ENCODE measurements at regions not wholly inside any gene's neighbourhood (a gene's known extent, or its start where the extent isn't known, plus 50 kb on each side); places are given as distances from the start of the nearest gene placed in this dataset.

- no peaks in the 10 kb centered on the region for H3K36me3 Mint-ChIP-seq (ENCODE audit: low read depth)
- no peaks in the 10 kb centered on the region for H3K27me3 Mint-ChIP-seq
- H3K4me1 Mint-ChIP-seq: no peaks in the 10 kb centered on the region
- CTCF ChIA-PET: no interaction called here
- H3K9me3 Mint-ChIP-seq: peaks cover 2% of the 10 kb centered on the region
- POLR2A ChIA-PET: no interaction called here
- no peak for DNase-seq
- no peak overlapping the region for H3K4me3 Mint-ChIP-seq
- no peak overlapping the region for H3K27ac Mint-ChIP-seq
Measured at GRCh38 chr17:70555723-70556122, 386.4 kb downstream of the KCNJ2 start.

GRCh38 chr17:70558821-70559220 lies 389.5 kb downstream of the KCNJ2 start:
- POLR2A ChIA-PET: no interaction called here
- Mint-ChIP-seq H3K36me3 (ENCODE audit: low read depth) (no peaks in the 10 kb centered on the region), H3K9me3 (no peaks in the 10 kb centered on the region), H3K27ac (no peak overlapping the region), H3K27me3 (no peaks in the 10 kb centered on the region), H3K4me1 (no peaks in the 10 kb centered on the region), H3K4me3 (no peak overlapping the region)
- CTCF ChIA-PET: no interaction called here
- no peak for DNase-seq

GRCh38 chr17:70560471-70560870 lies 391.1 kb downstream of the KCNJ2 start:
- Mint-ChIP-seq H3K4me1 (no peaks in the 10 kb centered on the region), H3K27me3 (no peaks in the 10 kb centered on the region), H3K9me3 (no peaks in the 10 kb centered on the region), H3K27ac (no peak overlapping the region), H3K4me3 (no peak overlapping the region), H3K36me3 (ENCODE audit: low read depth) (no peaks in the 10 kb centered on the region)
- DNase-seq: no peak
- ChIA-PET CTCF (no interaction called here), POLR2A (interaction anchor here (0.6 kb wide), 1 partner anchor 993 kb away, joined by 3 read pairs; no protein-coding TSS in a partner anchor)

- ChIA-PET POLR2A (no interaction called here), CTCF (no interaction called here)
- H3K36me3 Mint-ChIP-seq (ENCODE audit: low read depth): no peaks in the 10 kb centered on the region
- H3K27me3 Mint-ChIP-seq: no peaks in the 10 kb centered on the region
- no peaks in the 10 kb centered on the region for H3K4me1 Mint-ChIP-seq
- no peak for DNase-seq
- H3K27ac Mint-ChIP-seq: no peak overlapping the region
- no peaks in the 10 kb centered on the region for H3K9me3 Mint-ChIP-seq
- H3K4me3 Mint-ChIP-seq: no peak overlapping the region
Measured at GRCh38 chr17:70562137-70562536, 392.8 kb downstream of the KCNJ2 start.

GRCh38 chr17:70563281-70563820 lies 394.0 kb downstream of the KCNJ2 start:
- CTCF ChIA-PET: no interaction called here
- no peaks in the 10 kb centered on the region for H3K4me1 Mint-ChIP-seq
- H3K27me3 Mint-ChIP-seq: no peaks in the 10 kb centered on the region
- H3K36me3 Mint-ChIP-seq (ENCODE audit: low read depth): no peaks in the 10 kb centered on the region
- DNase-seq: no peak
- POLR2A ChIA-PET: no interaction called here
- H3K27ac Mint-ChIP-seq: no peak overlapping the region
- no peaks in the 10 kb centered on the region for H3K9me3 Mint-ChIP-seq
- H3K4me3 Mint-ChIP-seq: no peak overlapping the region

GRCh38 chr17:70564006-70564620 lies 394.8 kb downstream of the KCNJ2 start:
- ChIA-PET CTCF (no interaction called here), POLR2A (no interaction called here)
- H3K27me3 Mint-ChIP-seq: no peaks in the 10 kb centered on the region
- H3K27ac Mint-ChIP-seq: no peak overlapping the region
- no peaks in the 10 kb centered on the region for H3K9me3 Mint-ChIP-seq
- H3K4me1 Mint-ChIP-seq: no peaks in the 10 kb centered on the region
- no peaks in the 10 kb centered on the region for H3K36me3 Mint-ChIP-seq (ENCODE audit: low read depth)
- DNase-seq: no peak
- H3K4me3 Mint-ChIP-seq: no peak overlapping the region

- no peak overlapping the region for H3K4me3 Mint-ChIP-seq
- no peak overlapping the region for H3K27ac Mint-ChIP-seq
- DNase-seq: no peak
- no peaks in the 10 kb centered on the region for H3K36me3 Mint-ChIP-seq (ENCODE audit: low read depth)
- ChIA-PET POLR2A (no interaction called here), CTCF (no interaction called here)
- no peaks in the 10 kb centered on the region for H3K27me3 Mint-ChIP-seq
- no peaks in the 10 kb centered on the region for H3K4me1 Mint-ChIP-seq
- H3K9me3 Mint-ChIP-seq: no peaks in the 10 kb centered on the region
Measured at GRCh38 chr17:70569128-70569527, 399.8 kb downstream of the KCNJ2 start.

- CTCF ChIA-PET: no interaction called here
- no peaks in the 10 kb centered on the region for H3K9me3 Mint-ChIP-seq
- no peaks in the 10 kb centered on the region for H3K27me3 Mint-ChIP-seq
- no peak overlapping the region for H3K4me3 Mint-ChIP-seq
- no peaks in the 10 kb centered on the region for H3K4me1 Mint-ChIP-seq
- no peaks in the 10 kb centered on the region for H3K36me3 Mint-ChIP-seq (ENCODE audit: low read depth)
- POLR2A ChIA-PET: no interaction called here
- no peak for DNase-seq
- no peak overlapping the region for H3K27ac Mint-ChIP-seq
Measured at GRCh38 chr17:70577456-70577855, 408.1 kb downstream of the KCNJ2 start.

GRCh38 chr17:70581459-70581858 lies 412.1 kb downstream of the KCNJ2 start:
- H3K27ac Mint-ChIP-seq: no peak overlapping the region
- ChIA-PET CTCF (no interaction called here), POLR2A (no interaction called here)
- no peak overlapping the region for H3K4me3 Mint-ChIP-seq
- DNase-seq: no peak
- H3K9me3 Mint-ChIP-seq: no peaks in the 10 kb centered on the region
- H3K36me3 Mint-ChIP-seq (ENCODE audit: low read depth): no peaks in the 10 kb centered on the region
- H3K27me3 Mint-ChIP-seq: no peaks in the 10 kb centered on the region
- H3K4me1 Mint-ChIP-seq: no peaks in the 10 kb centered on the region

GRCh38 chr17:70582777-70583176 lies 413.4 kb downstream of the KCNJ2 start:
- POLR2A ChIA-PET: no interaction called here
- H3K27me3 Mint-ChIP-seq: no peaks in the 10 kb centered on the region

GRCh38 chr17:70584255-70584654 lies 414.9 kb downstream of the KCNJ2 start:
- Mint-ChIP-seq H3K4me1 (no peaks in the 10 kb centered on the region), H3K36me3 (ENCODE audit: low read depth) (no peaks in the 10 kb centered on the region), H3K27me3 (no peaks in the 10 kb centered on the region), H3K9me3 (no peaks in the 10 kb centered on the region), H3K27ac (no peak overlapping the region), H3K4me3 (no peak overlapping the region)
- POLR2A ChIA-PET: no interaction called here
- CTCF ChIA-PET: no interaction called here
- no peak for DNase-seq

More at GRCh38 chr17:70582777-70583176, 413.4 kb downstream of the KCNJ2 start:
- Mint-ChIP-seq H3K27ac (no peak overlapping the region), H3K9me3 (no peaks in the 10 kb centered on the region), H3K4me3 (no peak overlapping the region), H3K4me1 (no peaks in the 10 kb centered on the region), H3K36me3 (ENCODE audit: low read depth) (no peaks in the 10 kb centered on the region)
- CTCF ChIA-PET: no interaction called here
- no peak for DNase-seq

- Mint-ChIP-seq H3K36me3 (ENCODE audit: low read depth) (no peaks in the 10 kb centered on the region), H3K9me3 (no peaks in the 10 kb centered on the region), H3K27ac (no peak overlapping the region), H3K4me1 (no peaks in the 10 kb centered on the region), H3K4me3 (no peak overlapping the region), H3K27me3 (no peaks in the 10 kb centered on the region)
- ChIA-PET CTCF (no interaction called here), POLR2A (no interaction called here)
- no peak for DNase-seq
Measured at GRCh38 chr17:70588003-70588402, 418.7 kb downstream of the KCNJ2 start.

- H3K9me3 Mint-ChIP-seq: no peaks in the 10 kb centered on the region
- CTCF ChIA-PET: no interaction called here
- DNase-seq: no peak
- no peaks in the 10 kb centered on the region for H3K36me3 Mint-ChIP-seq (ENCODE audit: low read depth)
- no peaks in the 10 kb centered on the region for H3K27me3 Mint-ChIP-seq
- H3K4me1 Mint-ChIP-seq: no peaks in the 10 kb centered on the region
- POLR2A ChIA-PET: no interaction called here
- H3K27ac Mint-ChIP-seq: no peak overlapping the region
- H3K4me3 Mint-ChIP-seq: no peak overlapping the region
Measured at GRCh38 chr17:70597774-70598173, 428.4 kb downstream of the KCNJ2 start.

GRCh38 chr17:70599198-70599597 lies 429.9 kb downstream of the KCNJ2 start:
- CTCF ChIA-PET: no interaction called here

More at GRCh38 chr17:70599198-70599597, 429.9 kb downstream of the KCNJ2 start:
- Mint-ChIP-seq H3K4me1 (no peaks in the 10 kb centered on the region), H3K9me3 (no peaks in the 10 kb centered on the region), H3K27me3 (no peaks in the 10 kb centered on the region), H3K4me3 (no peak overlapping the region), H3K27ac (no peak overlapping the region), H3K36me3 (ENCODE audit: low read depth) (no peaks in the 10 kb centered on the region)
- DNase-seq: no peak
- POLR2A ChIA-PET: no interaction called here
